Vagina (tissue), 2 donors: ENCODE measurements at regions not wholly inside any gene's neighbourhood (a gene's known extent, or its start where the extent isn't known, plus 50 kb on each side); places are given as distances from the start of the nearest gene placed in this dataset.

Source experiments
- CTCF ChIP-seq, 3 experiments: fragments of 450-650 bp in 2 of 3; fragments of 200-600 bp in 1 of 3; sonication (generic) in 1 of 3; IDR thresholded peaks; one replicate each; pipeline ENCODE4 v1.5.1; 2017 to 2019; ENCODE audit warnings: antibody characterized with exemption in 3 of 3, mild to moderate bottlenecking in 2 of 3, moderate library complexity in 2 of 3
- POLR2A ChIP-seq, 2 donors: fragments of 450-650 bp; IDR thresholded peaks; one replicate each; pipeline ENCODE4 v1.6.1; 2017; ENCODE audit warnings: antibody characterized with exemption in 2 of 2, mild to moderate bottlenecking in 2 of 2, moderate library complexity in 2 of 2

DNA sequence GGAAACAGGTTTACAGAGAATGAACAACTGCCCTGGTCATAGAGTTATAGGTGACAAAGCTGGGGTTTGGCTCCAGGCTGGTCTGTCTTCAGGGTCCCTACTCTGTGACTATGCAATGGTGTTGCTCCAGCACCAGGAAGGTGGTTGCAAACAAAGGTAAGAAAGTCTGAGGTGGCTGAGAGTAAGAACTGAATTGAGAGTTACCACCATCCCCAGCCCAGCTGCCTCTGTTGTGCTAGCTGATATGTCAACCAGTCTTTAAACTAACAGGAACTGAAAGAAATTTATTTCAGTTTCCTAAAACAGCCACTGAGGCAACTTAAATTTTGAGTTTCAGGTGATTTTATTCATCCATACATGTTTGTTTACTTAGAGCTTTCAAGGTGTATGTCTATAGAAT is 111.0 kb upstream of the LRIG3 start:
- TF ChIP-seq CTCF (IDR thresholded peaks at IDR 0.05) (no peak), POLR2A (IDR thresholded peaks at IDR 0.05) (no peak)
